ENCODE measurements at regions not wholly inside any gene's neighbourhood (a gene's known extent, or its start where the extent isn't known, plus 50 kb on each side); places are given as distances from the start of the nearest gene placed in this dataset.

GRCh38 chr13:34752283-34752960 is 189.6 kb upstream of the NBEA start:
- Histone ChIP-seq H3K9ac (no peak overlapping the region), H2AFZ (no peak overlapping the region), H3K4me3 (ENCODE audit: low read depth, low read length) (no peak overlapping the region), H3K79me2 (no peaks in the 10 kb centered on the region), H3K36me3 (ENCODE audit: control insufficient read depth, insufficient read depth, low read length) (no peaks in the 10 kb centered on the region), H3K27me3 (ENCODE audit: control insufficient read depth, insufficient read depth, low read length) (no peaks in the 10 kb centered on the region), H3K4me1 (no peaks in the 10 kb centered on the region), H3K27ac (no peak overlapping the region), H3K4me2 (ENCODE audit: low read length) (no peak overlapping the region), H3K9me3 (ENCODE audit: control insufficient read depth, low read length) (no peaks in the 10 kb centered on the region)
- no peak for TF ChIP-seq CTCF (IDR thresholded peaks at IDR 0.05)

GRCh38 chr13:34756136-34756535 is 185.9 kb upstream of the NBEA start:
- TF ChIP-seq CTCF (IDR thresholded peaks at IDR 0.05) = no peak
- no peaks in the 10 kb centered on the region for H3K36me3 ChIP-seq (ENCODE audit: control insufficient read depth, insufficient read depth, low read length)
- no peaks in the 10 kb centered on the region for H3K9me3 ChIP-seq (ENCODE audit: control insufficient read depth, low read length)
- H3K79me2 ChIP-seq = no peaks in the 10 kb centered on the region
- no peak overlapping the region for H3K4me3 ChIP-seq (ENCODE audit: low read depth, low read length)
- H3K27ac ChIP-seq = no peak overlapping the region
- no peak overlapping the region for H3K4me2 ChIP-seq (ENCODE audit: low read length)
- H3K9ac ChIP-seq = no peak overlapping the region
- no peaks in the 10 kb centered on the region for H3K27me3 ChIP-seq (ENCODE audit: control insufficient read depth, insufficient read depth, low read length)
- H2AFZ ChIP-seq = no peak overlapping the region
- no peaks in the 10 kb centered on the region for H3K4me1 ChIP-seq

- no peak for TF ChIP-seq CTCF (IDR thresholded peaks at IDR 0.05)
- no peak overlapping the region for H2AFZ ChIP-seq
- no peak overlapping the region for H3K27ac ChIP-seq
- no peaks in the 10 kb centered on the region for H3K27me3 ChIP-seq (ENCODE audit: control insufficient read depth, insufficient read depth, low read length)
- H3K9ac ChIP-seq = no peak overlapping the region
- no peak overlapping the region for H3K4me2 ChIP-seq (ENCODE audit: low read length)
- H3K4me1 ChIP-seq = no peaks in the 10 kb centered on the region
- H3K79me2 ChIP-seq = no peaks in the 10 kb centered on the region
- no peak overlapping the region for H3K4me3 ChIP-seq (ENCODE audit: low read depth, low read length)
- no peaks in the 10 kb centered on the region for H3K9me3 ChIP-seq (ENCODE audit: control insufficient read depth, low read length)
- no peaks in the 10 kb centered on the region for H3K36me3 ChIP-seq (ENCODE audit: control insufficient read depth, insufficient read depth, low read length)
Observed at GRCh38 chr13:34756572-34756971, 185.5 kb upstream of the NBEA start.

GRCh38 chr13:34757441-34757840 is 184.6 kb upstream of the NBEA start:
- Histone ChIP-seq H3K79me2 (no peaks in the 10 kb centered on the region), H3K27ac (no peak overlapping the region), H3K27me3 (ENCODE audit: control insufficient read depth, insufficient read depth, low read length) (no peaks in the 10 kb centered on the region), H3K4me2 (ENCODE audit: low read length) (no peak overlapping the region), H3K36me3 (ENCODE audit: control insufficient read depth, insufficient read depth, low read length) (no peaks in the 10 kb centered on the region), H3K4me1 (no peaks in the 10 kb centered on the region), H2AFZ (no peak overlapping the region), H3K9ac (no peak overlapping the region), H3K9me3 (ENCODE audit: control insufficient read depth, low read length) (no peaks in the 10 kb centered on the region), H3K4me3 (ENCODE audit: low read depth, low read length) (no peak overlapping the region)
- no peak for TF ChIP-seq CTCF (IDR thresholded peaks at IDR 0.05)

- H3K27me3 ChIP-seq (ENCODE audit: control insufficient read depth, insufficient read depth, low read length) = no peaks in the 10 kb centered on the region
- no peak overlapping the region for H3K4me2 ChIP-seq (ENCODE audit: low read length)
- H3K9me3 ChIP-seq (ENCODE audit: control insufficient read depth, low read length) = no peaks in the 10 kb centered on the region
- H3K79me2 ChIP-seq = no peaks in the 10 kb centered on the region
- H3K27ac ChIP-seq = no peak overlapping the region
- H3K4me3 ChIP-seq (ENCODE audit: low read depth, low read length) = no peak overlapping the region
- no peaks in the 10 kb centered on the region for H3K36me3 ChIP-seq (ENCODE audit: control insufficient read depth, insufficient read depth, low read length)
- TF ChIP-seq CTCF (IDR thresholded peaks at IDR 0.05) = no peak
- no peak overlapping the region for H2AFZ ChIP-seq
- H3K9ac ChIP-seq = no peak overlapping the region
- H3K4me1 ChIP-seq = no peaks in the 10 kb centered on the region
Observed at GRCh38 chr13:34758628-34759027, 183.4 kb upstream of the NBEA start.
